ENCODE measurements at regions not wholly inside any gene's neighbourhood (a gene's known extent, or its start where the extent isn't known, plus 50 kb on each side); places are given as distances from the start of the nearest gene placed in this dataset.

DNA sequence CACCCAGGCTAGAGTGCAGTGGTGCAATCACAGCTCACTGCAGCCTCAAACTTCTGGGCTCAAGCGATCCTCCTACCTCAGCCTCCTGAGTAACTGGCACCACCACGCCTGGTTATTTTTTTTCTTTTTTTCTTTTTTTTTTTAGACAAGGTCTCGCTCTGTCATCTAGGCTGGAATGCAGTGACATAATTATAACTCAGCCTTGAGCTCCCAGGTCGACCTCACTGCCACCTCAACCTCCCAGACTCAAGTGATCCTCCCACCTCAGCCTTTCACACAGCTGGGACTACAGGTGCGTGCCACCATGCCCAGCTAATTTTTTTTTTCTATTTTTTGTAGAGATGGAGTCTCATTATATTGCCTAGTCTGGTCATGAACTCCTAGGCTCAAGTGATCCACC lies 66.9 kb upstream of the ECE1 start (continued):
- no peak for TF ChIP-seq FOXA1 (IDR thresholded peaks at IDR 0.05)

DNA sequence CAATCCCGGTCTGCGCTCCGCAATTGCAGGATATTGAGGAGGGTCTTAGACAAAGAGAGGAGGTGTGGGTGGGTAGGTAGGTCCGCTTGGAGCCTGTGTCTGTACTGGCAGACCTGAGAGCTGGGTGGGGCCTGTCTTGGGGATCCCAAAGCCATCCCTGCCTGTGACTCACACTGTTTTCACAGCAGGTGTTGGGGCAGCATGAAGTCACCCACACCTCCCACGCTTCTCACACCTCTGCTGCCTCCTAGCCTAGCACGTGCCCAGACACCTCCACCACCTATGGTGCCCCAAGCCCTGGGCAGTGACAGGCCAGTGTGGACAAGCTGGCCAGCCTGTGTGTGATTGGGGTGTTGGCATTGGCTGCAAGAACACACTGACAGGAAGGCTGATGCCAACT lies 65.7 kb upstream of the ECE1 start:
- Histone ChIP-seq H3K9ac (ENCODE audit: low read depth in 1 of 2, low read length in 2 of 2) (no peak overlapping the region), H3K4me3 (ENCODE audit: low read depth in 1 of 3, low read length in 3 of 3) (no peak overlapping the region), H3K27ac (ENCODE audit: low read depth in 1 of 2, low read length in 2 of 2) (no peak overlapping the region), H3K36me3 (ENCODE audit: control insufficient read depth in 4 of 4, insufficient read depth in 3 of 4, low read depth in 1 of 4, low read length in 3 of 4) (no peaks in the 10 kb centered on the region), H3K27me3 (ENCODE audit: control insufficient read depth in 4 of 4, insufficient read depth in 4 of 4, low read length in 3 of 4) (no peaks in the 10 kb centered on the region), H3K9me3 (ENCODE audit: control insufficient read depth in 4 of 4, low read length in 3 of 4) (no peaks in the 10 kb centered on the region), H3K4me1 (ENCODE audit: control insufficient read depth in 4 of 4, insufficient read depth in 4 of 4, low read length in 3 of 4) (no peaks in the 10 kb centered on the region)
- TF ChIP-seq HNF4G (IDR thresholded peaks at IDR 0.05) (no peak), FOXA1 (IDR thresholded peaks at IDR 0.05) (no peak), GABPA (IDR thresholded peaks at IDR 0.05 in 1 of 2, conservative IDR thresholded peaks at IDR 0.05 in 1 of 2) (no peak)
- TF ChIP-seq, protein P1, sequence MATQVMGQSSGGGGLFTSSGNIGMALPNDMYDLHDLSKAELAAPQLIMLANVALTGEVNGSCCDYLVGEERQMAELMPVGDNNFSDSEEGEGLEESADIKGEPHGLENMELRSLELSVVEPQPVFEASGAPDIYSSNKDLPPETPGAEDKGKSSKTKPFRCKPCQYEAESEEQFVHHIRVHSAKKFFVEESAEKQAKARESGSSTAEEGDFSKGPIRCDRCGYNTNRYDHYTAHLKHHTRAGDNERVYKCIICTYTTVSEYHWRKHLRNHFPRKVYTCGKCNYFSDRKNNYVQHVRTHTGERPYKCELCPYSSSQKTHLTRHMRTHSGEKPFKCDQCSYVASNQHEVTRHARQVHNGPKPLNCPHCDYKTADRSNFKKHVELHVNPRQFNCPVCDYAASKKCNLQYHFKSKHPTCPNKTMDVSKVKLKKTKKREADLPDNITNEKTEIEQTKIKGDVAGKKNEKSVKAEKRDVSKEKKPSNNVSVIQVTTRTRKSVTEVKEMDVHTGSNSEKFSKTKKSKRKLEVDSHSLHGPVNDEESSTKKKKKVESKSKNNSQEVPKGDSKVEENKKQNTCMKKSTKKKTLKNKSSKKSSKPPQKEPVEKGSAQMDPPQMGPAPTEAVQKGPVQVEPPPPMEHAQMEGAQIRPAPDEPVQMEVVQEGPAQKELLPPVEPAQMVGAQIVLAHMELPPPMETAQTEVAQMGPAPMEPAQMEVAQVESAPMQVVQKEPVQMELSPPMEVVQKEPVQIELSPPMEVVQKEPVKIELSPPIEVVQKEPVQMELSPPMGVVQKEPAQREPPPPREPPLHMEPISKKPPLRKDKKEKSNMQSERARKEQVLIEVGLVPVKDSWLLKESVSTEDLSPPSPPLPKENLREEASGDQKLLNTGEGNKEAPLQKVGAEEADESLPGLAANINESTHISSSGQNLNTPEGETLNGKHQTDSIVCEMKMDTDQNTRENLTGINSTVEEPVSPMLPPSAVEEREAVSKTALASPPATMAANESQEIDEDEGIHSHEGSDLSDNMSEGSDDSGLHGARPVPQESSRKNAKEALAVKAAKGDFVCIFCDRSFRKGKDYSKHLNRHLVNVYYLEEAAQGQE (IDR thresholded peaks at IDR 0.05): no peak
- TF ChIP-seq, protein P2, sequence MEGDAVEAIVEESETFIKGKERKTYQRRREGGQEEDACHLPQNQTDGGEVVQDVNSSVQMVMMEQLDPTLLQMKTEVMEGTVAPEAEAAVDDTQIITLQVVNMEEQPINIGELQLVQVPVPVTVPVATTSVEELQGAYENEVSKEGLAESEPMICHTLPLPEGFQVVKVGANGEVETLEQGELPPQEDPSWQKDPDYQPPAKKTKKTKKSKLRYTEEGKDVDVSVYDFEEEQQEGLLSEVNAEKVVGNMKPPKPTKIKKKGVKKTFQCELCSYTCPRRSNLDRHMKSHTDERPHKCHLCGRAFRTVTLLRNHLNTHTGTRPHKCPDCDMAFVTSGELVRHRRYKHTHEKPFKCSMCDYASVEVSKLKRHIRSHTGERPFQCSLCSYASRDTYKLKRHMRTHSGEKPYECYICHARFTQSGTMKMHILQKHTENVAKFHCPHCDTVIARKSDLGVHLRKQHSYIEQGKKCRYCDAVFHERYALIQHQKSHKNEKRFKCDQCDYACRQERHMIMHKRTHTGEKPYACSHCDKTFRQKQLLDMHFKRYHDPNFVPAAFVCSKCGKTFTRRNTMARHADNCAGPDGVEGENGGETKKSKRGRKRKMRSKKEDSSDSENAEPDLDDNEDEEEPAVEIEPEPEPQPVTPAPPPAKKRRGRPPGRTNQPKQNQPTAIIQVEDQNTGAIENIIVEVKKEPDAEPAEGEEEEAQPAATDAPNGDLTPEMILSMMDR (IDR thresholded peaks at IDR 0.05; ENCODE audit: low read depth, low read length, missing input control): no peak
- WGBS: 77% methylated on average over 6 of the region's 6 CpGs
- no peak for DNase-seq (ENCODE audit: low spot score)

DNA sequence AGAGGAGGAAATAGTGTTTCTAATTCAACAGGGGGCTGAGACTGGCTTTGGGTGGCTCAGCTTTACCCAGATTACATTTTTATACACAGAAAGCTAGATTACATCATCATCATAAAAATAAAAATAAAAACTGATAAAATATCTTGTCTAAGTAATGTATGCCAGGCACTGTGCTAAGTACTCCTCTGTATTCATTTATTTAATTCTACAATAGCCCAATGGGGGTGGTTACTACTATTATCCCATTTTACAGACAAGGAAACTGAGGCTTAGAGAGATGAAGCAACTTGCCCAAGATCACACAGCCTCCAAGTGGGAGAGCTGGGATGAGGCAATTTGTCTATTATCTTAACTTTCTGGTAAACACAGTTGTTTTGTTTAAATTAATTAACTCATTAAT lies 62.3 kb upstream of the ECE1 start:
- Histone ChIP-seq H3K9ac (ENCODE audit: low read depth in 1 of 2, low read length in 2 of 2) (no peak overlapping the region), H3K4me3 (ENCODE audit: low read depth in 1 of 3, low read length in 3 of 3) (no peak overlapping the region), H3K36me3 (ENCODE audit: control insufficient read depth in 4 of 4, insufficient read depth in 3 of 4, low read depth in 1 of 4, low read length in 3 of 4) (no peaks in the 10 kb centered on the region), H3K9me3 (ENCODE audit: control insufficient read depth in 4 of 4, low read length in 3 of 4) (no peaks in the 10 kb centered on the region), H3K27ac (ENCODE audit: low read depth in 1 of 2, low read length in 2 of 2) (no peak overlapping the region), H3K27me3 (ENCODE audit: control insufficient read depth in 4 of 4, insufficient read depth in 4 of 4, low read length in 3 of 4) (no peaks in the 10 kb centered on the region), H3K4me1 (ENCODE audit: control insufficient read depth in 4 of 4, insufficient read depth in 4 of 4, low read length in 3 of 4) (peaks cover 0 to 3% (median 0%) of the 10 kb centered on the region in 4 donors)
- DNase-seq (ENCODE audit: low spot score): no peak
- TF ChIP-seq YY1 (IDR thresholded peaks at IDR 0.05): no peak
- no peak for TF ChIP-seq RXRA (IDR thresholded peaks at IDR 0.05)
- TF ChIP-seq, protein P2 (IDR thresholded peaks at IDR 0.05; ENCODE audit: low read depth, low read length, missing input control): no peak
- TF ChIP-seq TAF1 (conservative IDR thresholded peaks at IDR 0.05): no peak
- TF ChIP-seq SP1 (IDR thresholded peaks at IDR 0.05): no peak
- no peak for TF ChIP-seq FOXA2 (IDR thresholded peaks at IDR 0.05)
- TF ChIP-seq, protein P1 (IDR thresholded peaks at IDR 0.05): no peak

Data from liver (tissue), 8 donors.